ENCODE measurements at regions not wholly inside any gene's neighbourhood (a gene's known extent, or its start where the extent isn't known, plus 50 kb on each side); places are given as distances from the start of the nearest gene placed in this dataset.

- H3K9me3 Mint-ChIP-seq (ENCODE audit: unreplicated experiment), result peaks cover 13% of the 10 kb centered on the region
- peaks cover 1% of the 10 kb centered on the region for H3K27me3 Mint-ChIP-seq (ENCODE audit: unreplicated experiment)
- no peak overlapping the region for H3K27ac Mint-ChIP-seq (ENCODE audit: unreplicated experiment)
- H3K36me3 Mint-ChIP-seq (ENCODE audit: low read depth, unreplicated experiment), result peaks cover 9% of the 10 kb centered on the region
- no peak for TF ChIP-seq CTCF (IDR thresholded peaks at IDR 0.05; ENCODE audit: unreplicated experiment)
- no peak for DNase-seq (ENCODE audit: low spot score)
- no peaks in the 10 kb centered on the region for H3K4me1 Mint-ChIP-seq (ENCODE audit: unreplicated experiment)
- no peak overlapping the region for H3K4me3 Mint-ChIP-seq (ENCODE audit: unreplicated experiment)
These were observed 1587.0 kb upstream of the PRR20A start for GRCh38 chr13:55553701-55554100.

- no peak overlapping the region for H3K4me3 Mint-ChIP-seq (ENCODE audit: unreplicated experiment)
- no peaks in the 10 kb centered on the region for H3K4me1 Mint-ChIP-seq (ENCODE audit: unreplicated experiment)
- H3K36me3 Mint-ChIP-seq (ENCODE audit: low read depth, unreplicated experiment), result peaks cover 9% of the 10 kb centered on the region
- H3K27me3 Mint-ChIP-seq (ENCODE audit: unreplicated experiment), result peaks cover 1% of the 10 kb centered on the region
- no peak for DNase-seq (ENCODE audit: low spot score)
- H3K9me3 Mint-ChIP-seq (ENCODE audit: unreplicated experiment), result peaks cover 13% of the 10 kb centered on the region
- no peak for TF ChIP-seq CTCF (IDR thresholded peaks at IDR 0.05; ENCODE audit: unreplicated experiment)
- no peak overlapping the region for H3K27ac Mint-ChIP-seq (ENCODE audit: unreplicated experiment)
These were observed 1586.0 kb upstream of the PRR20A start for GRCh38 chr13:55554741-55555140.

GRCh38 chr13:55560331-55560730 is 1580.4 kb upstream of the PRR20A start:
- Mint-ChIP-seq H3K4me3 (ENCODE audit: unreplicated experiment) (no peak overlapping the region), H3K9me3 (ENCODE audit: unreplicated experiment) (no peaks in the 10 kb centered on the region), H3K4me1 (ENCODE audit: unreplicated experiment) (no peaks in the 10 kb centered on the region), H3K27ac (ENCODE audit: unreplicated experiment) (no peak overlapping the region), H3K27me3 (ENCODE audit: unreplicated experiment) (peaks cover 1% of the 10 kb centered on the region), H3K36me3 (ENCODE audit: low read depth, unreplicated experiment) (no peaks in the 10 kb centered on the region)
- TF ChIP-seq CTCF (IDR thresholded peaks at IDR 0.05; ENCODE audit: unreplicated experiment), result no peak
- DNase-seq (ENCODE audit: low spot score), result no peak

GRCh38 chr13:55563267-55563666 is 1577.5 kb upstream of the PRR20A start:
- no peak overlapping the region for H3K4me3 Mint-ChIP-seq (ENCODE audit: unreplicated experiment)
- H3K9me3 Mint-ChIP-seq (ENCODE audit: unreplicated experiment), result no peaks in the 10 kb centered on the region
- no peaks in the 10 kb centered on the region for H3K36me3 Mint-ChIP-seq (ENCODE audit: low read depth, unreplicated experiment)
- no peak for TF ChIP-seq CTCF (IDR thresholded peaks at IDR 0.05; ENCODE audit: unreplicated experiment)
- DNase-seq (ENCODE audit: low spot score), result no peak
- H3K27ac Mint-ChIP-seq (ENCODE audit: unreplicated experiment), result no peak overlapping the region
- no peaks in the 10 kb centered on the region for H3K4me1 Mint-ChIP-seq (ENCODE audit: unreplicated experiment)
- H3K27me3 Mint-ChIP-seq (ENCODE audit: unreplicated experiment), result no peaks in the 10 kb centered on the region

- Mint-ChIP-seq H3K4me1 (ENCODE audit: unreplicated experiment) (no peaks in the 10 kb centered on the region), H3K4me3 (ENCODE audit: unreplicated experiment) (no peak overlapping the region), H3K9me3 (ENCODE audit: unreplicated experiment) (no peaks in the 10 kb centered on the region), H3K27me3 (ENCODE audit: unreplicated experiment) (no peaks in the 10 kb centered on the region), H3K36me3 (ENCODE audit: low read depth, unreplicated experiment) (no peaks in the 10 kb centered on the region), H3K27ac (ENCODE audit: unreplicated experiment) (no peak overlapping the region)
- no peak for TF ChIP-seq CTCF (IDR thresholded peaks at IDR 0.05; ENCODE audit: unreplicated experiment)
- DNase-seq (ENCODE audit: low spot score), result no peak
These were observed 1574.4 kb upstream of the PRR20A start for GRCh38 chr13:55566334-55566733.
